ENCODE measurements at regions not wholly inside any gene's neighbourhood (a gene's known extent, or its start where the extent isn't known, plus 50 kb on each side); places are given as distances from the start of the nearest gene placed in this dataset.

DNA sequence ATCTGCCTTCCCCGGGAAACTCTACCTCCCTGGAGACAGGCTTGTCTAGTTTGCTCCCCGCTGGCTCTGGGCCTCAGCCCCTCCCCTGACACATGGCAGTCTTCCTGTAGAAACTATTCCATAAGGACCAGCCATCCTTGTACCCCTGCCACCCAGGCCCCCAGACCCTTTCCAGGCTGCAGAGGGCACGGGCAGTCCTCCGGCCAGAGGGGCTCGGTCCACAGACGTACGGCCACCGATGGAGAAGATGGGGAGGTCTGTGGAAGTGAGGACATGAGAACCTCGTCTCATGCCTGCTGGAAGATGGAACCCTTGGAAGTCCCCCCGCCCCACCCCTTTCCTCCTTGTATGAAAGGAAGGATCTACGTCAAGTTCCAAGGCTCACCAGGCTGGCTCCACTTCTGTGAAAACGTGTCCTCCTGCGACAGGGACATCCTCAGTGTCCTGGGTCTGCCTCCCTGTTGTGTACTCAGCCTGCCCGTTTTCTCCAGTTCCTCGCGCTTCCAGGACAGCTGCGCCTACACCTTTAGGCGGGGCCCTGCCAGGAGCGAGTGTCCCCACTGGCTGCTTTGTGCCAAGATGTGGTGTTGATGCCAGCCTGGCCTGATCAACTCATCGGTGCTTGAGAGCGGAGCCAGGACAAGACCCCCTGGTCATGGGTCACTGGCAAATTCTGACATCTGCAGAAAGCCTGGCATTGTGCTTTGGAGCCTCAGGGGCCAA, 414.9 kb downstream of the GLRX3 start:
- Mint-ChIP-seq H3K36me3 (ENCODE audit: low read depth) (no peaks in the 10 kb centered on the region), H3K4me1 (no peaks in the 10 kb centered on the region), H3K27me3 (ENCODE audit: low read depth) (peaks cover 21% of the 10 kb centered on the region), H3K9me3 (no peaks in the 10 kb centered on the region), H3K4me3 (no peak overlapping the region), H3K27ac (ENCODE audit: unreplicated experiment) (no peak overlapping the region)
- TF ChIP-seq, protein P1, sequence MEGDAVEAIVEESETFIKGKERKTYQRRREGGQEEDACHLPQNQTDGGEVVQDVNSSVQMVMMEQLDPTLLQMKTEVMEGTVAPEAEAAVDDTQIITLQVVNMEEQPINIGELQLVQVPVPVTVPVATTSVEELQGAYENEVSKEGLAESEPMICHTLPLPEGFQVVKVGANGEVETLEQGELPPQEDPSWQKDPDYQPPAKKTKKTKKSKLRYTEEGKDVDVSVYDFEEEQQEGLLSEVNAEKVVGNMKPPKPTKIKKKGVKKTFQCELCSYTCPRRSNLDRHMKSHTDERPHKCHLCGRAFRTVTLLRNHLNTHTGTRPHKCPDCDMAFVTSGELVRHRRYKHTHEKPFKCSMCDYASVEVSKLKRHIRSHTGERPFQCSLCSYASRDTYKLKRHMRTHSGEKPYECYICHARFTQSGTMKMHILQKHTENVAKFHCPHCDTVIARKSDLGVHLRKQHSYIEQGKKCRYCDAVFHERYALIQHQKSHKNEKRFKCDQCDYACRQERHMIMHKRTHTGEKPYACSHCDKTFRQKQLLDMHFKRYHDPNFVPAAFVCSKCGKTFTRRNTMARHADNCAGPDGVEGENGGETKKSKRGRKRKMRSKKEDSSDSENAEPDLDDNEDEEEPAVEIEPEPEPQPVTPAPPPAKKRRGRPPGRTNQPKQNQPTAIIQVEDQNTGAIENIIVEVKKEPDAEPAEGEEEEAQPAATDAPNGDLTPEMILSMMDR (conservative IDR thresholded peaks at IDR 0.05) = no peak
- no peak for DNase-seq (ENCODE audit: low read depth, low spot score)

DNA sequence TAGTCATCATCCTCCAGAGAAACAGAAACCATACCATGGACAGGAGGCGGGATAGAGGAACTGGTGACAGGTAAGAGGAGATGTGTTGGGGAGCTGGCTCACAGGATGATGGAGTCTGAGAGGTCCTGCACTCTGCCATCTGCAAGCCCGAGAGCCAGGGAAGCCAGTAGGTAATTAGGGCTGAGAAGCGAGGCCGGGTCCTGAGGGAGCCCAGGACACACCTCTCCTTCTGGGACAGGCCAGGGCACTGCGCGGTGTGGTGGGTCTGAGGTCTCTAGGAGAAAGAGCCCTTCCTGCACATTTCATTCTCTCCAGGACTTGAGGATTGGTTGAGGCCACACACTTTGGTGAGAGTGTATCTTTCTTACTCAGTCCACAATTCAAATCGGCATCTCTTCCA, 415.5 kb downstream of the GLRX3 start:
- TF ChIP-seq, protein P1 (conservative IDR thresholded peaks at IDR 0.05) = no peak
- Mint-ChIP-seq H3K4me3 (no peak overlapping the region), H3K9me3 (no peaks in the 10 kb centered on the region), H3K4me1 (no peaks in the 10 kb centered on the region), H3K36me3 (ENCODE audit: low read depth) (no peaks in the 10 kb centered on the region), H3K27me3 (ENCODE audit: low read depth) (peaks cover 21% of the 10 kb centered on the region), H3K27ac (ENCODE audit: unreplicated experiment) (no peak overlapping the region)
- no peak for DNase-seq (ENCODE audit: low read depth, low spot score)

DNA sequence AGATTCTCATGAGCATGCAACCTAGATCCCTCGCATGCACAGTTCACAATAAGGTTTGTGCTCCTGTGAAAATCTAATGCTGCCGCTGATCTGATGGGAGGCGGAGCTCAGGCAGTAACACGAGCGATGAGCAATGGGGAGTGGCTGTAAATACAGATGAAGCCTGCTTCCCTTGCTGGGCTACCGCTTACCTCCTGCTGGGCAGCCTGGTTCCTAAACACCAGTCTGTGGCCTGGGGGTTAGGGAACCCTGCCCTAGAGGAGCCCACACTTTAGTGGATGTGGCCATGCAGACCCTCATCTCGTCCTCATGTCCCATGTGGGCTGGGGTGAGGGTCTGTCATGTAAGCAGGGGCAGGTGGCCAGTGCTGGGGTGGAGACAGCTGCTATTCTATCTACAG, 417.6 kb downstream of the GLRX3 start:
- H3K9me3 Mint-ChIP-seq = no peaks in the 10 kb centered on the region
- no peak overlapping the region for H3K27ac Mint-ChIP-seq (ENCODE audit: unreplicated experiment)
- H3K36me3 Mint-ChIP-seq (ENCODE audit: low read depth) = no peaks in the 10 kb centered on the region
- peaks cover 8% of the 10 kb centered on the region for H3K4me1 Mint-ChIP-seq
- TF ChIP-seq, protein P1 (conservative IDR thresholded peaks at IDR 0.05) = no peak
- no peak for DNase-seq (ENCODE audit: low read depth, low spot score)
- no peak overlapping the region for H3K4me3 Mint-ChIP-seq
- peaks cover 6% of the 10 kb centered on the region for H3K27me3 Mint-ChIP-seq (ENCODE audit: low read depth)

DNA sequence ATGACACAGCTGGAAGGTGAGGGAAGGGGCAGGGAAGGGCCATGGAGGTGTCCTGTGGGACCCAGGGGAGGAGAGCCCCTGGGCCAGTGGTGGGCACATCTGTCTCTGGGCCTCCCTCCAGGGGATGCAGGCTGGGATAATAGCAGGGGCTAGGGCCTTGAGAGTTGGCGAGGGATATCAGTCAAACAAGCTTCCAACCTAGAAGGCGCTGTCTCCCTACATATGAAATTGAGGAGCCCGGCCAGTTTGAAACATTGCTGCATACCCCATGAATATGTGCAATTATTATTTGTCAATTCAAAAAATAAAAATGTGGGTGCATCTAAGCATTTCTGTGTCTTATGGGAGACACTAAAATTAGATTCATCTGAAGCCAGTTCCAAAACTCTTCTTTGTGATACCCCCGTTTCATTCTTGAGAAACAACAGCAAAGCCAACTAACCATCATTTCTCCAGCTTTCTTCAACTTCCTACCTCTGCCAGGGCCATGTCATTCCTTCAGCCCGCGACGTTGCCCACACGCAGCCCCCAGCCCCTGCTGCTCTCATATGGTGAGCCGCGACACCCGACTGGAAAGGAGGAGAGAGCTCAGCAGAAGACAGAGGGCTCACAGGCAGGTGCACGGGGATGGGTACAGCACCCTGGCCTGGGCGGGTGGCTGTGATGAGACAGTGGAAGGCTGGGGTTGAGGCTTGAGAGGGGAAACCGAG, 418.7 kb downstream of the GLRX3 start:
- TF ChIP-seq, protein P1 (conservative IDR thresholded peaks at IDR 0.05) = no peak
- peaks cover 4% of the 10 kb centered on the region for H3K27me3 Mint-ChIP-seq (ENCODE audit: low read depth)
- no peak for DNase-seq (ENCODE audit: low read depth, low spot score)
- no peaks in the 10 kb centered on the region for H3K9me3 Mint-ChIP-seq
- H3K4me3 Mint-ChIP-seq = no peak overlapping the region
- no peaks in the 10 kb centered on the region for H3K36me3 Mint-ChIP-seq (ENCODE audit: low read depth)
- no peak overlapping the region for H3K27ac Mint-ChIP-seq (ENCODE audit: unreplicated experiment)
- H3K4me1 Mint-ChIP-seq = peaks cover 15% of the 10 kb centered on the region

DNA sequence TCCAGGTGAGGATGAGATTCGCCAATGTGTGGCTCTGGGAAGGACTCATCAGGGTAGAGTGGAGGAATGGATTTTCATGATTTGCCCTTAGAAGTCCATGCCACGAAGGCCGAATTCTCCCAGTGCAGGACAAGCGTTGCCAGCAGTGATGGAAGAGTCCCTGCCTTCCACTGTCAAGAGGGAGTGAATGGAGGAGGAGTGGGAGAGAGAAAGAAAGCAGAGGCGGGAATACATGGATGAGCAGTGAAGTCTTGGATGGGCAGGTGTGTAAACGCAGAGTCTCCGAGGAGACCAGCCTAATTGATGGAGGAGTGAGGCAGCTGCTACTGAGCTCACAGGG, 419.2 kb downstream of the GLRX3 start:
- Mint-ChIP-seq H3K36me3 (ENCODE audit: low read depth) (no peaks in the 10 kb centered on the region), H3K27ac (ENCODE audit: unreplicated experiment) (no peak overlapping the region)

More for the DNA sequence above, 419.2 kb downstream of the GLRX3 start:
- DNase-seq (ENCODE audit: low read depth, low spot score) = no peak
- H3K4me3 Mint-ChIP-seq = no peak overlapping the region
- H3K9me3 Mint-ChIP-seq = no peaks in the 10 kb centered on the region
- H3K27me3 Mint-ChIP-seq (ENCODE audit: low read depth) = peaks cover 3% of the 10 kb centered on the region
- peaks cover 15% of the 10 kb centered on the region for H3K4me1 Mint-ChIP-seq
- TF ChIP-seq, protein P1 (conservative IDR thresholded peaks at IDR 0.05) = no peak

Measured in neural crest cell (in vitro differentiated cells).